Testis (tissue), 2 donors: ENCODE measurements at regions not wholly inside any gene's neighbourhood (a gene's known extent, or its start where the extent isn't known, plus 50 kb on each side); places are given as distances from the start of the nearest gene placed in this dataset.

ENCODE experiments used
- CTCF ChIP-seq, 3 experiments: fragments of 450-650 bp in 2 of 3; fragments of 200-600 bp in 1 of 3; sonication (generic) in 1 of 3; IDR thresholded peaks; one replicate each; pipeline ENCODE4 v1.5.1; 2016 to 2019; ENCODE audit warnings: antibody characterized with exemption in 3 of 3, mild to moderate bottlenecking in 2 of 3, moderate library complexity in 1 of 3
- POLR2A ChIP-seq: fragments of 450-650 bp; IDR thresholded peaks from one replicate; pipeline ENCODE4 v1.6.1; 2017; ENCODE audit warnings: antibody characterized with exemption, mild to moderate bottlenecking, moderate library complexity

GRCh38 chr4:11297627-11298026 lies 131.1 kb downstream of the HS3ST1 start:
- TF ChIP-seq CTCF (IDR thresholded peaks at IDR 0.05), result no peak
- TF ChIP-seq POLR2A, result no peak
